ENCODE measurements at regions not wholly inside any gene's neighbourhood (a gene's known extent, or its start where the extent isn't known, plus 50 kb on each side); places are given as distances from the start of the nearest gene placed in this dataset.

DNA sequence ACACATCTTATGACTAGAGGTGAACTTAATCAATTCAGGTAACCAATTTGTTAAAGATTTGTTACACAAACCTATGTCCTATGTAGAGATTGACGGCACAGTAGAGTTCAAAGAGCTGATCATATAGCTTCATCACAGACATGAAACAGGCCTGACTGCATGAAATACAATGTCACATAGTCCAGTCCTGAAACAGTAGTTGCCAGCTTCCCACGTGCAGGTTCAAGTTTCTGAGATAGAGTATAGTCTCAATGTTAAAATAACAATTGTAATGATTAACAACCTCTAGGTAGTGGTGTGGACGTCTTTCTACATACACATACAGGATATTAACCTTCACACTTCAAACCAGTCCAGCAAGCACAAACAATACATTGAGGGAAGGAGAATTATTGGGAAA lies 640.7 kb upstream of the SOX9 start:
- TF ChIP-seq JUND (IDR thresholded peaks at IDR 0.05) (no peak), NR2F2 (IDR thresholded peaks at IDR 0.05) (no peak), HNF4G (IDR thresholded peaks at IDR 0.05) (no peak), GABPA (IDR thresholded peaks at IDR 0.05 in 1 of 2, conservative IDR thresholded peaks at IDR 0.05 in 1 of 2) (no peak), TAF1 (conservative IDR thresholded peaks at IDR 0.05) (no peak), RXRA (IDR thresholded peaks at IDR 0.05) (no peak), EGR1 (IDR thresholded peaks at IDR 0.05; ENCODE audit: low read depth in 2 of 2) (no peak), HNF4A (conservative IDR thresholded peaks at IDR 0.05) (no peak), YY1 (IDR thresholded peaks at IDR 0.05) (no peak), RAD21 (IDR thresholded peaks at IDR 0.05) (no peak), FOXA2 (IDR thresholded peaks at IDR 0.05) (no peak), FOXA1 (IDR thresholded peaks at IDR 0.05) (no peak), SP1 (IDR thresholded peaks at IDR 0.05) (no peak)
- TF ChIP-seq, protein P1, sequence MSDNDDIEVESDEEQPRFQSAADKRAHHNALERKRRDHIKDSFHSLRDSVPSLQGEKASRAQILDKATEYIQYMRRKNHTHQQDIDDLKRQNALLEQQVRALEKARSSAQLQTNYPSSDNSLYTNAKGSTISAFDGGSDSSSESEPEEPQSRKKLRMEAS (IDR thresholded peaks at IDR 0.05): no peak
- TF ChIP-seq, protein P2, sequence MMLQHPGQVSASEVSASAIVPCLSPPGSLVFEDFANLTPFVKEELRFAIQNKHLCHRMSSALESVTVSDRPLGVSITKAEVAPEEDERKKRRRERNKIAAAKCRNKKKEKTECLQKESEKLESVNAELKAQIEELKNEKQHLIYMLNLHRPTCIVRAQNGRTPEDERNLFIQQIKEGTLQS (IDR thresholded peaks at IDR 0.05): no peak
- TF ChIP-seq, protein P3, sequence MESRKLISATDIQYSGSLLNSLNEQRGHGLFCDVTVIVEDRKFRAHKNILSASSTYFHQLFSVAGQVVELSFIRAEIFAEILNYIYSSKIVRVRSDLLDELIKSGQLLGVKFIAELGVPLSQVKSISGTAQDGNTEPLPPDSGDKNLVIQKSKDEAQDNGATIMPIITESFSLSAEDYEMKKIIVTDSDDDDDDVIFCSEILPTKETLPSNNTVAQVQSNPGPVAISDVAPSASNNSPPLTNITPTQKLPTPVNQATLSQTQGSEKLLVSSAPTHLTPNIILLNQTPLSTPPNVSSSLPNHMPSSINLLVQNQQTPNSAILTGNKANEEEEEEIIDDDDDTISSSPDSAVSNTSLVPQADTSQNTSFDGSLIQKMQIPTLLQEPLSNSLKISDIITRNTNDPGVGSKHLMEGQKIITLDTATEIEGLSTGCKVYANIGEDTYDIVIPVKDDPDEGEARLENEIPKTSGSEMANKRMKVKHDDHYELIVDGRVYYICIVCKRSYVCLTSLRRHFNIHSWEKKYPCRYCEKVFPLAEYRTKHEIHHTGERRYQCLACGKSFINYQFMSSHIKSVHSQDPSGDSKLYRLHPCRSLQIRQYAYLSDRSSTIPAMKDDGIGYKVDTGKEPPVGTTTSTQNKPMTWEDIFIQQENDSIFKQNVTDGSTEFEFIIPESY (IDR thresholded peaks at IDR 0.05): no peak
- TF ChIP-seq, protein P4, sequence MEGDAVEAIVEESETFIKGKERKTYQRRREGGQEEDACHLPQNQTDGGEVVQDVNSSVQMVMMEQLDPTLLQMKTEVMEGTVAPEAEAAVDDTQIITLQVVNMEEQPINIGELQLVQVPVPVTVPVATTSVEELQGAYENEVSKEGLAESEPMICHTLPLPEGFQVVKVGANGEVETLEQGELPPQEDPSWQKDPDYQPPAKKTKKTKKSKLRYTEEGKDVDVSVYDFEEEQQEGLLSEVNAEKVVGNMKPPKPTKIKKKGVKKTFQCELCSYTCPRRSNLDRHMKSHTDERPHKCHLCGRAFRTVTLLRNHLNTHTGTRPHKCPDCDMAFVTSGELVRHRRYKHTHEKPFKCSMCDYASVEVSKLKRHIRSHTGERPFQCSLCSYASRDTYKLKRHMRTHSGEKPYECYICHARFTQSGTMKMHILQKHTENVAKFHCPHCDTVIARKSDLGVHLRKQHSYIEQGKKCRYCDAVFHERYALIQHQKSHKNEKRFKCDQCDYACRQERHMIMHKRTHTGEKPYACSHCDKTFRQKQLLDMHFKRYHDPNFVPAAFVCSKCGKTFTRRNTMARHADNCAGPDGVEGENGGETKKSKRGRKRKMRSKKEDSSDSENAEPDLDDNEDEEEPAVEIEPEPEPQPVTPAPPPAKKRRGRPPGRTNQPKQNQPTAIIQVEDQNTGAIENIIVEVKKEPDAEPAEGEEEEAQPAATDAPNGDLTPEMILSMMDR (IDR thresholded peaks at IDR 0.05; ENCODE audit: low read depth, low read length, missing input control): no peak
- TF ChIP-seq, protein P5, sequence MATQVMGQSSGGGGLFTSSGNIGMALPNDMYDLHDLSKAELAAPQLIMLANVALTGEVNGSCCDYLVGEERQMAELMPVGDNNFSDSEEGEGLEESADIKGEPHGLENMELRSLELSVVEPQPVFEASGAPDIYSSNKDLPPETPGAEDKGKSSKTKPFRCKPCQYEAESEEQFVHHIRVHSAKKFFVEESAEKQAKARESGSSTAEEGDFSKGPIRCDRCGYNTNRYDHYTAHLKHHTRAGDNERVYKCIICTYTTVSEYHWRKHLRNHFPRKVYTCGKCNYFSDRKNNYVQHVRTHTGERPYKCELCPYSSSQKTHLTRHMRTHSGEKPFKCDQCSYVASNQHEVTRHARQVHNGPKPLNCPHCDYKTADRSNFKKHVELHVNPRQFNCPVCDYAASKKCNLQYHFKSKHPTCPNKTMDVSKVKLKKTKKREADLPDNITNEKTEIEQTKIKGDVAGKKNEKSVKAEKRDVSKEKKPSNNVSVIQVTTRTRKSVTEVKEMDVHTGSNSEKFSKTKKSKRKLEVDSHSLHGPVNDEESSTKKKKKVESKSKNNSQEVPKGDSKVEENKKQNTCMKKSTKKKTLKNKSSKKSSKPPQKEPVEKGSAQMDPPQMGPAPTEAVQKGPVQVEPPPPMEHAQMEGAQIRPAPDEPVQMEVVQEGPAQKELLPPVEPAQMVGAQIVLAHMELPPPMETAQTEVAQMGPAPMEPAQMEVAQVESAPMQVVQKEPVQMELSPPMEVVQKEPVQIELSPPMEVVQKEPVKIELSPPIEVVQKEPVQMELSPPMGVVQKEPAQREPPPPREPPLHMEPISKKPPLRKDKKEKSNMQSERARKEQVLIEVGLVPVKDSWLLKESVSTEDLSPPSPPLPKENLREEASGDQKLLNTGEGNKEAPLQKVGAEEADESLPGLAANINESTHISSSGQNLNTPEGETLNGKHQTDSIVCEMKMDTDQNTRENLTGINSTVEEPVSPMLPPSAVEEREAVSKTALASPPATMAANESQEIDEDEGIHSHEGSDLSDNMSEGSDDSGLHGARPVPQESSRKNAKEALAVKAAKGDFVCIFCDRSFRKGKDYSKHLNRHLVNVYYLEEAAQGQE (IDR thresholded peaks at IDR 0.05): no peak
- H3K4me3 ChIP-seq (ENCODE audit: low read depth in 1 of 3, low read length in 3 of 3): no peak overlapping the region
- peaks cover 0 to 6% (median 0%) of the 10 kb centered on the region in 4 donors for H3K27me3 ChIP-seq (ENCODE audit: control insufficient read depth in 4 of 4, insufficient read depth in 4 of 4, low read length in 3 of 4)
- no peak overlapping the region for H3K27ac ChIP-seq (ENCODE audit: low read depth in 1 of 2, low read length in 2 of 2)
- no peak for DNase-seq (ENCODE audit: low spot score)
- no peaks in the 10 kb centered on the region for H3K9me3 ChIP-seq (ENCODE audit: control insufficient read depth in 4 of 4, low read length in 3 of 4)
- 53% methylated on average over 3 of the region's 3 CpGs for WGBS
- H3K4me1 ChIP-seq (ENCODE audit: control insufficient read depth in 4 of 4, insufficient read depth in 4 of 4, low read length in 3 of 4): no peaks in the 10 kb centered on the region
- no peak overlapping the region for H3K9ac ChIP-seq (ENCODE audit: low read depth in 1 of 2, low read length in 2 of 2)
- no peaks in the 10 kb centered on the region for H3K36me3 ChIP-seq (ENCODE audit: control insufficient read depth in 4 of 4, insufficient read depth in 3 of 4, low read depth in 1 of 4, low read length in 3 of 4)

Data from liver (tissue), 8 donors.